ENCODE measurements at regions not wholly inside any gene's neighbourhood (a gene's known extent, or its start where the extent isn't known, plus 50 kb on each side); places are given as distances from the start of the nearest gene placed in this dataset.

DNA sequence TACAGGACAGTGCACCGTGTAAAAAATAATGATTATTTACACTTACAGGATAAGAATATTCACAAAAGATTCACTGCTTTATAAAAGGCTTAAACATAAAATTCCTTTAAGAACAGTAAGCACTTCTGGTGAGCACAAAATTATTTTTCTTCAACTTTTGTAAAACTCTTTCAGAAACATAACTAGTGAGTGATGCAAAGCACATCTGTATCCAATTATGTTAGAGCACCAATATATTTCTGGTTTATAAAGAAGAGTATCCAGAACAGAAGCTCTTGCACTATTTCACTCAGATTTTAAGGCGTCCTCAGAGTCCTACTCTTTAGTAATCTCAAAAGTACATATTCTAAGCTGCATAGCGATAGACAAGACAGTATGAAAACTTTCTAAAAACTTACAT, 276.0 kb downstream of the C4orf33 start:
- TF ChIP-seq, protein P1, sequence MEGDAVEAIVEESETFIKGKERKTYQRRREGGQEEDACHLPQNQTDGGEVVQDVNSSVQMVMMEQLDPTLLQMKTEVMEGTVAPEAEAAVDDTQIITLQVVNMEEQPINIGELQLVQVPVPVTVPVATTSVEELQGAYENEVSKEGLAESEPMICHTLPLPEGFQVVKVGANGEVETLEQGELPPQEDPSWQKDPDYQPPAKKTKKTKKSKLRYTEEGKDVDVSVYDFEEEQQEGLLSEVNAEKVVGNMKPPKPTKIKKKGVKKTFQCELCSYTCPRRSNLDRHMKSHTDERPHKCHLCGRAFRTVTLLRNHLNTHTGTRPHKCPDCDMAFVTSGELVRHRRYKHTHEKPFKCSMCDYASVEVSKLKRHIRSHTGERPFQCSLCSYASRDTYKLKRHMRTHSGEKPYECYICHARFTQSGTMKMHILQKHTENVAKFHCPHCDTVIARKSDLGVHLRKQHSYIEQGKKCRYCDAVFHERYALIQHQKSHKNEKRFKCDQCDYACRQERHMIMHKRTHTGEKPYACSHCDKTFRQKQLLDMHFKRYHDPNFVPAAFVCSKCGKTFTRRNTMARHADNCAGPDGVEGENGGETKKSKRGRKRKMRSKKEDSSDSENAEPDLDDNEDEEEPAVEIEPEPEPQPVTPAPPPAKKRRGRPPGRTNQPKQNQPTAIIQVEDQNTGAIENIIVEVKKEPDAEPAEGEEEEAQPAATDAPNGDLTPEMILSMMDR (IDR thresholded peaks at IDR 0.05): no peak
- peaks cover 25% of the 10 kb centered on the region for H3K27me3 Mint-ChIP-seq (ENCODE audit: low read depth)
- no peaks in the 10 kb centered on the region for H3K36me3 Mint-ChIP-seq (ENCODE audit: low read depth)
- H3K27ac Mint-ChIP-seq (ENCODE audit: unreplicated experiment): no peak overlapping the region
- H3K4me1 Mint-ChIP-seq (ENCODE audit: low read depth): peaks cover 9% of the 10 kb centered on the region
- no peak for DNase-seq (ENCODE audit: low spot score)
- H3K4me3 Mint-ChIP-seq (ENCODE audit: unreplicated experiment): no peak overlapping the region
- no peaks in the 10 kb centered on the region for H3K9me3 Mint-ChIP-seq (ENCODE audit: low read depth)

DNA sequence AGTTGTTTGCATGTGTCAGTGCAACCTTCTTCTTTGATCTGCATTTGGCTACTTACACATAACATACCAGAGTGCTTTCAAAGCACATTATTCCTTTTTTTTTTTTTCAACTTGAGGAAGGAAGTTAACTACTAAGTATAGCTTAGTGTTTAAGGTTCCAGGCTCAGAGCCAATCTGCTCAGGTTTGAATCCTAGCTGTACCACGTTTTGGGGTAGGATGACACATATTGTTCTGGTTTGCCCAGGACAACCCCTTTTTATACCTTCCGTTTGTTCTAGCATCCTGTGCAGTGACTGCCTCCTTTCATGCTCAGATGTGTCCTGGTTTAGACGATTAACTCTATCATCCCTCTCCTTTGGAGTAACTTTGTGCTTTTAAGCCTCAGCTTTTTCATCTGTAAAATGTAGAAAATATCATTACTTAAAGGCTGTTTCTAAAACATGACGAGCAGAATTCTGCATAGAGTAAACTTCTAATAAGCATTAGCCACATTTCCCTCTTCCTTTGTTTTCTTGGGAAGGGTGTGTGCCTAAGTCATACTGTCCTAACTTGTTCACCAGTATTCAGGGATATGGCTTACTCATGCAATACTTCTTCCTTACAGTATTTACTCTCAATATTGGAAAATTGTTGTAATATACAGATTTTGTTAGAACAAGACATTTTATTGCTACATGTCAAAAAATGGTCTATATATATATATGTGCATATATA, 281.3 kb downstream of the C4orf33 start:
- DNase-seq (ENCODE audit: low spot score): no peak
- Mint-ChIP-seq H3K4me1 (ENCODE audit: low read depth) (peaks cover 7% of the 10 kb centered on the region), H3K27me3 (ENCODE audit: low read depth) (peaks cover 18% of the 10 kb centered on the region), H3K36me3 (ENCODE audit: low read depth) (no peaks in the 10 kb centered on the region), H3K9me3 (ENCODE audit: low read depth) (no peaks in the 10 kb centered on the region), H3K4me3 (ENCODE audit: unreplicated experiment) (no peak overlapping the region), H3K27ac (ENCODE audit: unreplicated experiment) (no peak overlapping the region)
- TF ChIP-seq, protein P1 (IDR thresholded peaks at IDR 0.05): no peak

DNA sequence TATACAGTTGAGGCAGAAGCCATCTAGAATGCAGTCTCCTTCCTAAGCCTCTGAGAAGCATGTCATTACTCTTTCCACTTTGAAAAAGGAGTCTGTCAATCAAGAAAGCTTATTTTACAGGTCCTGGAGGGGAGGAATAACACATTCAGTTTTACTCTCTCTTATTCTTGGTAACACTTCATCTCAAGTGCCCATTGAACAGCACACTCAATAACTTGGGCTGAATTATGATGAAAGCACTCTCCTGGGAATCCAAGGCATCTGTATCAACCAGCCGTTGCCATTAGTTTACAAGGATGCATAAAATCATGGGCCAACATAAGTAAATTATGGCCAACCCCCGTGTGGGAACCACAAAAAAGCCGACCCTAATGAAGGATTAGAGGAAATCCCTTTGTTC, 282.4 kb downstream of the C4orf33 start:
- peaks cover 7% of the 10 kb centered on the region for H3K4me1 Mint-ChIP-seq (ENCODE audit: low read depth)

DNA sequence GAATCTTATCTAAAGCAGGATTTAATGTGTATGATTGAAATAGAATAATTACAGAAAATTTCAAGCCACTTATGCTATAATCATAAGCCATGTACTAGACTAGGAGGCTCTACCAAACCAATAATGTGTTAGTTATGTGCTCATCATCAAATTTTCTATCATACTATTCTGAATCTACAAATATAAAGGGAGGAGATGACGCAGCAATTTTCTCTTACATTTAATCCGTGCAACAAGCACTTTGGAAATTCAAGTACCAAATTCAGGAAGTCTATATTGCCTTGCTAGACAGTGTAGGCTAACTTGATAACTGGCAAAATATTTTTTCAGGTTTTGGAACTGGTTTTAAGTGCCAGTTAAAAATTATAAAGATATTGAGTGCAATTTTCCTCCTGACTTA, 283.5 kb downstream of the C4orf33 start:
- no peak for DNase-seq (ENCODE audit: low spot score)
- Mint-ChIP-seq H3K9me3 (ENCODE audit: low read depth) (no peaks in the 10 kb centered on the region), H3K36me3 (ENCODE audit: low read depth) (no peaks in the 10 kb centered on the region), H3K27me3 (ENCODE audit: low read depth) (peaks cover 14% of the 10 kb centered on the region), H3K4me3 (ENCODE audit: unreplicated experiment) (no peak overlapping the region), H3K27ac (ENCODE audit: unreplicated experiment) (no peak overlapping the region), H3K4me1 (ENCODE audit: low read depth) (peaks cover 7% of the 10 kb centered on the region)
- TF ChIP-seq, protein P1 (IDR thresholded peaks at IDR 0.05): no peak

More for the DNA sequence above, 282.4 kb downstream of the C4orf33 start:
- H3K4me3 Mint-ChIP-seq (ENCODE audit: unreplicated experiment): no peak overlapping the region
- DNase-seq (ENCODE audit: low spot score): no peak
- peaks cover 18% of the 10 kb centered on the region for H3K27me3 Mint-ChIP-seq (ENCODE audit: low read depth)
- H3K36me3 Mint-ChIP-seq (ENCODE audit: low read depth): no peaks in the 10 kb centered on the region
- TF ChIP-seq, protein P1 (IDR thresholded peaks at IDR 0.05): no peak
- no peaks in the 10 kb centered on the region for H3K9me3 Mint-ChIP-seq (ENCODE audit: low read depth)
- H3K27ac Mint-ChIP-seq (ENCODE audit: unreplicated experiment): no peak overlapping the region

DNA sequence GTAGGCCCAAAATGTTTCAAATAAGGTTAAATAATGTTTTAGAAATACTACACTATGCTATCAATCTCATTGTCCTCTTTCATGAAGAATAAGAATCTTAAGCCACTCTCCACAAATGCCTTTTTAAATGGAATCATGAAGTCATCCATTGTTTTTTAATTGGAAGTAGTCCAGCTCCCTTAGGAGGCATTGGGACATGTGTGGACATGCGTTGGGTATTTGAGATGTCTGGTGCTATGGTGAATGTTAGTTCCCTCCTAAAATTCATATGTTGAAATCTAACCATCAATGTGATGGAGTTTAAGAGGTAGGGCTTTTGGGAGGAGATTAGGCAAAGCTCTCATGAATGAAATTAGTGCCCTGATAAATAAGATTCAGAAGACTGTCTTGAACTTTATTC, 289.0 kb downstream of the C4orf33 start:
- TF ChIP-seq, protein P1 (IDR thresholded peaks at IDR 0.05): no peak

More for the DNA sequence above, 289.0 kb downstream of the C4orf33 start:
- Mint-ChIP-seq H3K36me3 (ENCODE audit: low read depth) (no peaks in the 10 kb centered on the region), H3K4me1 (ENCODE audit: low read depth) (peaks cover 19% of the 10 kb centered on the region), H3K9me3 (ENCODE audit: low read depth) (no peaks in the 10 kb centered on the region), H3K4me3 (ENCODE audit: unreplicated experiment) (no peak overlapping the region), H3K27me3 (ENCODE audit: low read depth) (peaks cover 10% of the 10 kb centered on the region), H3K27ac (ENCODE audit: unreplicated experiment) (no peak overlapping the region)
- no peak for DNase-seq (ENCODE audit: low spot score)

Measured in chondrocyte (in vitro differentiated cells).